ENCODE measurements at regions not wholly inside any gene's neighbourhood (a gene's known extent, or its start where the extent isn't known, plus 50 kb on each side); places are given as distances from the start of the nearest gene placed in this dataset.

DNA sequence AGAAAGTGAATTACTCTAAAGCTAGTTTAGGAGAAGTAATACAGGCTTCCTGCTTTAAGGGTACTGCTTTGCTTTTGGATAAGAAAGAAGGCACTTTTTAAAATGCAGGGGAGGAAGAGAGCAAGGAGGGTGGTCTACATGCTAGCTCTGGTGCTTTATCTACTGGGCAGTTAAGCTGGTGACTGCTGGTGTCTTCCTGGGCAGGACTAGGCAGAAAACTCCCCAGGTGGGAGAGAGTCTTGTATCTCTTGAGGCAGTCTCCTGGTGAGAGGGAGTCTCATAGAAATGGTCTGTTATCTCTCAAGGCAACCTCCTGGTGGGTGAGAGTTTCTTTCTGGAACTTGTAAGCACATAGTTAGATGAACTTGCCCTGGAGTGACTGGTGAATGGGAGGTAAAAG lies 953.9 kb upstream of the GOT2 start:
- no peak for TF ChIP-seq KAT2B (IDR thresholded peaks at IDR 0.05; ENCODE audit: borderline replicate concordance, low read depth, low read length)
- TF ChIP-seq FOXO1 (CRISPR knock-in tag; IDR thresholded peaks at IDR 0.05) = no peak
- TF ChIP-seq, protein P1, sequence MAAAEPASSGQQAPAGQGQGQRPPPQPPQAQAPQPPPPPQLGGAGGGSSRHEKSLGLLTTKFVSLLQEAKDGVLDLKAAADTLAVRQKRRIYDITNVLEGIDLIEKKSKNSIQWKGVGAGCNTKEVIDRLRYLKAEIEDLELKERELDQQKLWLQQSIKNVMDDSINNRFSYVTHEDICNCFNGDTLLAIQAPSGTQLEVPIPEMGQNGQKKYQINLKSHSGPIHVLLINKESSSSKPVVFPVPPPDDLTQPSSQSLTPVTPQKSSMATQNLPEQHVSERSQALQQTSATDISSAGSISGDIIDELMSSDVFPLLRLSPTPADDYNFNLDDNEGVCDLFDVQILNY (CRISPR knock-in tag; conservative IDR thresholded peaks at IDR 0.05) = no peak
- no peak for TF ChIP-seq CREB1 (IDR thresholded peaks at IDR 0.05)
- no peak for TF ChIP-seq CREB1 (CRISPR knock-in tag; IDR thresholded peaks at IDR 0.05)

Data from HepG2 (cell line).